GM04503 (cell line): ENCODE measurements at regions not wholly inside any gene's neighbourhood (a gene's known extent, or its start where the extent isn't known, plus 50 kb on each side); places are given as distances from the start of the nearest gene placed in this dataset.

Experiments used
- DNase-seq: peaks from one replicate; pipeline ENCODE4 v3.0.0-alpha.2; 2012; ENCODE audit warnings: low read depth

DNA sequence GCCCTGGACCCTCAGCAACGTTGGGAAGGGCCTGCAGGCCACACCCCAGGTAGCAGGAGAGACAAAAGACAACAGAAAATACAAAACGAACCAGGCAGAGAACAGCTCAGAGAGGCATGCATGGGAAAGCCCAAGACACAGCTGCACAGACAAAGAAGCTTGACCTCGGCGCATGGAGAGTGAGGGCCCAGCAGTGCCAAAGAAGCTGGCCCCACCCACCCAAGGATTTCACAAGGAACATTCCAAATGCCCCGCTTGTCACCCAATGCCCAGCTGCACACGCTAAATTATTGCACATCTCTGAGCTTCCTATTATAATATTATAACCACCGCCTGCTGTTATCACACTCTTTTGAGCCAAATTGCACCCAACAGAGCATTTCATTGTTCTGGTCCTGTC lies 147.7 kb upstream of the TBL1X start:
- no peak for DNase-seq

DNA sequence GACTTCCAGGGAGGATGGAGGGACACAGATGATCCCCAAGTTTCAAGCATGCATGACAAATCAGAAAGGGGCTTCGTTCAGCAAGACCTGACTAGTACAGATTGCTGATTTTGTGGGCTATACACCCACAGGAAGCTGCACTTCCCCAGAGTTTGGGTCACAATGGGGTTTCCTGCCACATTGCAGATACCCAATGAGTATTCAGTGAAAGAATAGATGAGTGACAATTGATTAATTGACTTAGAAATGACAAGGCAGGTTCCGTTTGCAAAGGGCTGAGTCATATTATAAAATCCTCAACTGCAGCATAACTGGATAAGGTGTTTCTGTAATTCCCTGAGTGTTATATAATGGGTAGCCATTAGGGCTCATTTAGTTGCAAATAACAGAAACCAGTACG lies 146.6 kb upstream of the TBL1X start:
- DNase-seq: no peak

DNA sequence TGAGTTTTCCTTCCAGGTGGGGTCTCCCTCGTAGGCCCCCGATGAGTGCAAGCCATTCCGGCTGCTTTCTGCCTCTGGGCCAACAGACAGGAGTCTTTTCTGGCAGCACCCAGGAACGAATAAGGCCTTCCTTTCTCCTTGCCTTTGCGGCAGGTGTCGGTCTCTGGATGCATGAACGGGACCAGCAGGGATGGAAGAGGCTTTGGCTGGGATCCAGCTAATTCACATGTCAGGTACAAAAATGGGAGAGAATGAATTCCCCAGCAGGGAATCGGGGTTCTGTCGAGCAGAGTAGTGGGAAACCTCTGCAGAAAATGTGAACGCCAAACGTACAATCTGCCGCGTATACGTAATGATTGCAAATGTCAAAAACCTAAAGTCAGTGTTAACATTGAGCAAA lies 146.1 kb upstream of the TBL1X start:
- no peak for DNase-seq

DNA sequence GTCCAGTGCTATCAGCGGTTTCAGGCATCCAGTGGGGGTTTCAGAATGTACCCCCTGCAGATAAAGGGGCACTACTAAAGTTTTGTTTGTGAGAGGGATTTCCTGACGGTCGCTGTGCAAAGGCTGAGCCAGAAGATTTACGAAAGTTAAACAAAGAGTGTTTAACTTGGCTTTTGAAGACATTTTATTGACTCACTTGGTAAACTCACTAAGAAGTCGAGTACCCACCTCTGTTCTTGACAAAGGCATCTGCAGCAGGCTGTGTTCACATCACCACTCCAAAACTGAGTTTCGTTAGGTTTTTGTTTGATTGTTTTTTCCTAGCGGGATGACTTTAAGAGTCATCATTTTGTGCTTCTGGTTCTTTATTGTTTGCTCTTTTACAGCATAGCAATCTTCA lies 143.9 kb upstream of the TBL1X start:
- DNase-seq: no peak

DNA sequence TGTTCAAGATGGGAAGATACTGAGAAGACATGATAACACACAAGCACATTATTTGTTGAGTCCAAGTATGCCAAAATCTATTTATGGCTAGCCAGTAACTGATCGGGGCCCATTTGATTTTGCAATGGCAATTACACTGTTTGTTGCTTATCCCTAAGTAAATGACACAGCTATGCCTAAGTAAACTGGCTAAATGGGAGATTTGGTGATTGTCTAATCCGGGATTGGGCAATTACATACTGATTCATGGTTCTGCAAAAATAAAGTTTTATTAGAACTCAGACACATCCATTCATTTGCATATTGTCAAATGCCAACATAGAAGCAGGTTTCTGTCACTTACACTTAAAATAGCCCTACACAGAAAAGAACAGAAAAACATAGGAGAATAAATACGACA lies 140.2 kb upstream of the TBL1X start:
- no peak for DNase-seq

DNA sequence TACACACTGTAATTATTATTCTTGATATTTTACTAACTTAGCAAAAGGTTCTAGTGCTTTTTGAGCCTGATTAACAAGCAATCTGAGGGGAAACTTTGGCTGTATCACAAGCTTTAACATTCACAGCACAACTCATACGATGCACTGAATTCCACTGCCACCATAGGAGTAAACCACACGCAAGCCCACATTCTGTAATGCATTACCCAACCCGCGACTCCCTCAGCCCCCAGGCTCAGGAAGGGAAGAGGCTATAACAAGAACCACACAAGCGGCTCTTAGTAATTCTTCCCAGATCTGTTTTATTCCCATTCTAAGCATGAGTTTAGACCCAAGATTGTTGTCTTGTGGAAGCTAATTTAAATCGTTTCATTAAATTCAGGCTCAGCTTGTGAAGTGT lies 138.5 kb upstream of the TBL1X start:
- DNase-seq: no peak

DNA sequence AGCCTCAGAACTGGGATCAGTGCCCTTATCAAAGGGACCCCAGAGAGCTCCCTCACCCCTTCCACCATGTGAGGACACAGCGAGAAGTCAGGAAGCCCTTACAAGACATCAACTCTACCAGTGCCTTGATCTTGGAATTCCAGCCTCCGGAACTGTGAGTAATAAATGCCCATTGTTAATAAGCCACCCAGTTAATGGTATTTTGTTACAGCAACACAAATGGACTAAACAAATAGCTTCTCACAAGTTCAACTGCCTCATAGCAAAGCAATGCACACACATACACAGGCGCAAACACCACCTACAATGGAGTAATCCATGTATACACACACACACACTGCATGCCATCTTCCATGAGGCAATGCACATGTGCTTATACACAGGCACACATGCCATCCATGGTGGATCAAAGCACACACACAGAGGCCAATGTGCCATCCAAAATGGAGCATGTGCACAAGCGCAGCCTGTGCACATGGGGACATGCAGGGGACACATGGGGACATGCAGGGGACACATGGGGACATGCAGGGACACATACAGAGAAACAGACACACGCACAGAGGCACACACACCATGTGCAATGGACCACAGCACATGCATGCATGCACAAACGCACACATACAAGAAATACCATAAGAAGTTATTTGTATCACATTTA lies 137.6 kb upstream of the TBL1X start:
- no peak for DNase-seq

DNA sequence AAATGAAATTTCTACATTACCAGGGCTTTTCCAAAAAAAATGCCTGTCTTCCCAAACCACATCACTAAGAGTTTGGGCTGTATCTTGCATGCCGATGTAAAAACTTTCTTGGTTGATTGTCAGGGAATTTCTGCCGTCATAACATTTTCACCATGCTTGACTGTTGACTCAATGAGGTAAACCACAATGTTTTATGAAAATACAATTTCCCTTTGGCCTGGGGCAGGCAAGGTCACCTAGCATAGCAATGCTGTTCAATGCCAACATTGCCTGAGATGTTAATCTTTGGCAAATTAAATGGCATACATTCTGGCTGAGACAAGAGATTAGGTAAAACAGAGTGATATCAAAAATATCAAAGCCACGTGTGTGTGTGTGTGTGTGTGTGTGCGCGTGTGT lies 137.1 kb upstream of the TBL1X start:
- peak; percentile 75 for DNase-seq

DNA sequence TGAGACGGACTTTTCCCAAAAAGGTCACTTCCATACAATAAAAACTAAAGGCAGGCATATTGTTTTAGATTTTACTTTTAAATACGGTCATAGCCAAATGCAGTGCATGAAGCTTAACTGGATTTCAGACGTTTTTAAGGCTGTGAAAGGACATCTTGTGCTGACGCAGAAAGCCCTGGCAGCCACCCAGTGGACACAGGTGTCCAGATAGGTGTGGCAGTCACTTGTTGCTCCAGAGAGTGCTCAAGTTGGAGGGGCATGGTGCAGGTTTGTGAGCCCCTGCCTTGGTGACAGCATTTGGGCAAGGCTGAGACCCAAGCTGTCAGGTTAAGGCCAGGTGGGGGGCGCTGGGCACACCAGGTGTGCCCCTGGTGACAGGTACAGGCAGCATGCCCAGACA lies 135.8 kb upstream of the TBL1X start:
- no peak for DNase-seq

DNA sequence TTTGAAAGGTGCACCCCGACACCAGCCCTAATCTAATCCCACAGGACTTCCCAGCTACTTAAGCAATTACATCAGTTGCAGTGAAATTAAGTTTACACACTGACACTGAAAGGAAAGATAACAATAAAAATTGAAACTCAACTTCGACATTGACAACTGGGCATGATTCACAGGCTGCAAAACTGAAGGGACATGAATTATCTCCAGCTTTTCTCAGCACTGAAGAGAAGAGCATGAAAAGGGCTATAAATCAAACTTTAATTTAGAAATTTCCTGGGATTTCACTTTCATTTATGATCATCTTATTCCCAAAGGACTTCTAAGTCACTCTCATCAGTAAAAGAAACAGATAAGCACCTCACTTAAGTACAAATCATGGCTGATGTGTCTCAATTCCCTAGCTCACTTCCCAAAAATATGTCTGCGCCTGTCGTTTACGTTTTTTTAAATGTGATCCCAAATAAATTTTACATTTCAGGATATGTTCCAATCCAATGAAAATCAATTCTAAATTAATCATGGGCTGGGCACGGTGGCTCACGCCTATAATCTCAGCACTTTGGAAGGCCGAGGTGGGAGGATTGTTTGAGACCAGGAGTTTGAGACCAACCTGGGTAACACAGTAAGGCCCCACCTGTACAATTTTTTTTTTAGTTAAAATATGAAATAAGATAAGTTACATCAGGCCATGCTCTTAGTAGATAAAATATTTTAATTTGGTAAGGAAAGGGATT lies 134.4 kb upstream of the TBL1X start:
- no peak for DNase-seq

DNA sequence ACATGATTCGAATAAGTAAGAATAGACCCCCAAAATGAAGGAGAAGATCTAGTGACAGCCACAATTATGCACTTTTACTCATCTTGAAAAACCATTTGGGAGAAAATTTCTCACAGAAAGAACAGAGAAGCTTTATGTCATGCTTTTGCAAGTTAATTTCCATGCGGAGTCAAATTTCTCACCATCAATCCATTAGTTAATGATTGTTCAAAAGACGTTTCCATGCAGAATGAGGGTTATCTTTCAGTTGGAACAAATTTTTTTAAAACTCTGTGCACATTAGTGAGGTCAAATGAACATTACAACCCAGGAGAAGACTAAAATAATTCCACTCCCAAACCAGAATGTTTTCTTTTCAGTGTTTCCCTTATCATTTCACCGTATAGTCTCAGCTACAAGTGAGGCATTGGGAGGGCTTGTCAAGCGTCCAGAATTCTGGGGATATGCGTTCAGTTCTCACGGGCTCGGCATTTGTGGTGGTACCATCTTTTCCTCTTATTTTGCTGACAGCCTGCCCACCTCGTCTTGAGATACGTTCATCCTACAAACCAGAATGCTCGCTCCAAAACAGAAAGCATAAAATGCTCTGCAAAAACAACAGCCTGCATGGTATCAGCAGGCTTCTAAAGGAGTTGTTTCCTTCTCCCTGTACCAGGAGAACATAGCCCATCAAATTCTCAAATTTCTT lies 130.8 kb upstream of the TBL1X start:
- no peak for DNase-seq

DNA sequence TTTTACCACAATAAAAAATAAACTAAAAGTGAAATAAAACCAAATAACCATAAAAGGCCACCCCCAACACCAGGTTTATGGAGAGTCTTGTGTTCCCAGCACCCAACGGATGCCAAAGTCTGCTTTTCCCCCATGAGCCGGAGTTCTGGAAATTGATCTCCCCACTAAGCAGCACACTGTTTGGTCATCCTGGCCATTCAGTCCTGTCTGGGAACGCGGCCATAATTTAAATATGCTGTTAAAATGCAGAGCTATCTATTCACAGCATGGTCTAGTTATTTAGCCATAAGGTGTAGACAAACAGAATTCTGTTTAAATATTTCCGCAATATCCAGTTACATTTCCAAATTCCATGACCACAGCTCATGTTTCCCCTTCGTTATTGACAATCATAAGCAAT lies 129.6 kb upstream of the TBL1X start:
- no peak for DNase-seq

DNA sequence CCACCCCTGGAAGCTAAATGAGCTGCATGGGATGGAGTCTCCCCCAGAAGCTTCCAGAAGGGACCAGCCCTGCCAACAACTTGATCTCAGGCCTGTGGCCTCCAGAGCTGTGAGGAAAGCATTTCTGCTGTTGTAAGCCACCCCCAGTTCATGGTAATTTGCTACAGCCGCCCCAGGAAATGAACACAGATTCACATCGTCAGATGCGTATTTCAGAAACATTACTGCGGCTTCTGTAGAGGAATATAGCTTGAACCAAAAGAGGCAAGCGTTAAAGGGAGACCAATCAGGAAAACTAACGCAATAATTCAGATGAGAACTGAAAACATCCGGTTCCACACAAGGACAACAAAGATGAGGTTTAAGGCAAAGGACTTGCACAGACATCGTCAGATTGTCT lies 128.4 kb upstream of the TBL1X start:
- DNase-seq: no peak

DNA sequence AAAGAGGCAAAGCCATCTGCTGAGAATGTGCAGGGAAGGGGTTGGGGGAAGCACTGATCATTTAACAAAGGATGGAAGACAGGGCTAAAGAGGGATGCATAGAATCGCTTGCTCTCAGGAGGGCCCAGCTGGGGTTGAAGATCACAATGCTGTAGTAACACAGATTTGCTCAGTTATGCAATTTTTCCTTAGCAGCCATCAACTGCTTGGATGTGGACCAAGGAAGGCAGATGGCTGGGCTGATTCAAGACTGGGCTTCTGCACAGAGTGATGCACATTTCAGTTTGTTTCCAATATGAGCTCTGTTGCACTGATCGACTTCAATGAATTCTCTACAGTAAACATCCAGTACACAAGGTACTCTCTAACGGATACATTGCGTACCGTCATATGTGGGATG lies 127.8 kb upstream of the TBL1X start:
- no peak for DNase-seq

DNA sequence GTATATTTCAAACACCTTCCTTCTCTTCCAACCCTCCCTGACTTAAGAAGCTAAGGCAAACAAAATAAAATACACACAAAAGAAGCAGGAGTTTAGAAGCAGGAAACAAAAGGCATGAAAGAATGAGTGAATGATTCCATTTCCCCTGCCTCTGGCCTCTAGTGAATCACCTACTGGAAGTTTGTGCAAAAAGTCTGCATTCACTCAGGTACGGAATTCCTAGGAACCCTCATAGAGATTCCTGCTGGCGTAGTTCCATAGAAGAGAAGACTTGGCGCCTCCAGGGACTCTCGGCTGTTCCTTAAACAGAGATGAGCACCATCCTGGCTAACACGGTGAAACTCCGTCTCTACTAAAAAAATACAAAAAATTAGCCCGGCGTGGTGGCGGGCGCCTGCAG lies 125.9 kb upstream of the TBL1X start:
- no peak for DNase-seq

DNA sequence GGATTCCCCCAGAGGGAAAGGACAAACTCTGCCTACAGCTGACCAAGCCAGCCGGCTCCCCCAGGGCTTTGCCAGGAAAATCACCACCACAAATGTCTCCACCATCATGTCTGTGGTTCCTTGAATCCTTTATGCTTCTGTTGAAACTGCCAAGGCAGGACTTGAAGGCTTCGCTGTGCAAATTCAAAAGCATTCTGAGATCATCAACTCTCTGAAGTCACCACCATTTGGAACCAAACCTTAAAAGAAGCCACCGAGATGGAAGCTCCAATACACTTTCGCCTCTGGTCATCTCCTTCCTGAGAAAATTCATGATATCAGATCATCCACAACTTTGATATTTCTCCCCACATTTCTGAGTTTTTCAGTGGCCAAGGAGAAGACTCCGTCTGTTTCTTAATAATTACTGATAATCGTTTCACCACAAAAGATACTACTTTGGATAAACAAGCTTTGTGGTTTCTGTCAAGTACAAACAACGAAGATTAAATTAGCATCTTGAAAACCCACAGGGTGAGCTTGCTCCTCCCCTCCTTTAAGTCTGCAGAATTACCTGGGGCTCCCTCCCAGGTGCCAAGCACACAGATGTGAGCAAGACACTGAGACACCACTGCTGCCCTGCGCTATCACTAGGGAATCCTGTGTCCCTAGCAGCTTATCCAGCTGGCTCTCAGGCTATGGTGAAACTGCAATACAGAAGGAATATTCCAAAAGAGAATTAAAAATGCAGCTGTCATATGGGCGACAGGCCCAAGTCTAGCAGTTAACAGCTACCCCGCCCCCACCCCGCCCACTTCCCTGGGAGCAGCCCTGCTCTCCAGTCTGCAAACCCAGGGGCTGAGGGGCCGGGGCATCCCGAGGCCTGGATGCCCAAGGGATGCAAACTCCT lies 125.0 kb upstream of the TBL1X start:
- DNase-seq: no peak

DNA sequence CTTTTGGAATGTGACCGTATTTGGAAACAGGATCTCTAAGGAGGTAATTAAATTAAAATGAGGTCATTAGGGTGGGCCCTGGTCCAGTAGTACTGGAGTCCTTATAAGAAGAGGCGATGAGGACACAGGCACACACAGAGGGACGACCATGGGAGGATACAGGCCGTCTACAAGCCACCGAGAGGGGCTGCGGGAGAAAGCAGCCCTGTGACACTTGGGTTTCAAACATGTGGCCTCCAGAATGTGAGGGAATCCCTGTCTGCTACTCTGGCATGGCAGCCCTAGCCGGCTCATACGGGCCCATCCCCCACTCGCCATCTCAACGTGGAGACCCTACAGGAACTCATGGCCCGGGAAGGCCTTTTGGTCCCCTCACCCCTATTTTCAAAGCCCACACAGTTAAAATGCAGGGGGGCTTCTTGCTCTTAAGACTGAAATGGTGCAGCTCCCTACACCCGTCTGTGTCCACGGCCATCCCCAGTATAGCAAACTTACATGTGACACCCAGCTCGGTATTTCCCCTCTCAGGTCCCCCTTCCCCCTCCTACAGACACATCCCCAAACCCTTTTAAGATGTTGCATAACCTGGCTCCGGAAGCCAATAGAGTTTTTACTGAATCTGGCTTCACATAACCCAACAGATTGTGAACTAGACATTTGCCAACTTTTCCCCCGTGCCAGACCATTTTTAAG lies 124.1 kb upstream of the TBL1X start:
- DNase-seq: no peak

DNA sequence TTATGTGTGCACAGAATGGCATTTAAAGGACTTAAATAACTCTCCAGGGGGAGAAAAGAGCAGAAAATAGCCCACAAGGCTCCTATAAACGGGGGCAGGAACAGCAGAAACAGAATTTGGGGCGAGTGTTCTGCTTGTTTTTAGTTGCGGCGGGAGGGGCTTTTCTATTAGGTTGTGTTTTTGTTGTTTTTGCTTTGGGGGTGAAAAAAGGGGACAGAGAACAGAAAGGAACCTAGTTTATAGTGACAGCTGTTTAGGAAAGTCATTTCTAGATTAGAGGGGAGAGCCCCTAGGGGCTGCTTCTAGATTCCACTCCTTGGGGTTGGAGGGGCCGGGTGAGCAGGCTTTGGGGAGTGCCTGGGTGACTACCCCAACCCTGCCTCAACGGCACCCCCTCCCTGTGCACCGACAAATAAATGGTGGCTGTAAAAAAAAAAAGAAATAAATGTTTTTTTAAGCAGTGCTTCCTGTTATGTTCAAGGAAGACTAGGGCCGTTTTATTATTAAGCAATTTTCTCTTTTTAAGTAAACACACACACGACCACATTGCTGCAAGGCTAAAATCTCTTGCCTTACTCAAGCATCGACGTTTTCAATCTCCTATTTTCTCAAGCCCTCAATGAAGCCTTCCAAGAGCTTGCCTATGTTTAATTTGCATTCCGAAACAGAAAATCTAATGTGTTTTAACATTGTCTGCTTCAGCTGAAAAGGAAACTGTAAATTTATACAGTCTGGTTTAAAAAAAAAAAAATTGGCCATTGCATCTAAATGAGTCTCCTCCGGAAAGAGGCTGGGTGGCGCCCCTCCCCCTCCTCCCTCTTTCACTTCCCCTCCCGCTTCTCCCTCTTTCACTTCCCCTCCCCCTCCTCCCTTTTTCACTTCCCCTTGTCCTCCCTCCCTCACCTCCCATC lies 123.3 kb upstream of the TBL1X start:
- no peak for DNase-seq

DNA sequence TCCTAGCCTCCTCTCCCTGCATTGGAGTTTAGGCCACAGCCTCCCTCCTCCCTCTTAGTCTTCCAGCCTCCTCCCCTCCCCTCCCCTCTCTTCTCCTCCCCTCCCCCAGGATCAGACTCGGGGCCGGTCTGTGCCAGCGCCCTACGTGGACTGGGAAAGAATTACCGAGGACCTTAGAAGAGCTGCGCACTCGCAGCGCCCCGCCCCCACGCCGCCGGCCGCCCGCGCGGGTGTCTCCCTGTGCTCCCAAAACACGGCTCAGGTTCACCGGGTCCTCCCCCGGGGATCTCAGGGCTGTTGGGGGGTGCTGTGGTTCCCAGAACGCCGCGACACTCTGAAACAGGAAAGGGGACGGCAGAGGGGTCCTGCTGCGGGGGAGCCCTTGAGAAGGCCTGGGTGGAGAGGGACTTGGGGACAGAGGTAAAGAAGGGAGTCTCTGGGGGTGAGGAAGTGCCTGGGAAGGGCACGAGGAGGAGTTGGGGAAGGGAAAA lies 122.3 kb upstream of the TBL1X start:
- DNase-seq: no peak

DNA sequence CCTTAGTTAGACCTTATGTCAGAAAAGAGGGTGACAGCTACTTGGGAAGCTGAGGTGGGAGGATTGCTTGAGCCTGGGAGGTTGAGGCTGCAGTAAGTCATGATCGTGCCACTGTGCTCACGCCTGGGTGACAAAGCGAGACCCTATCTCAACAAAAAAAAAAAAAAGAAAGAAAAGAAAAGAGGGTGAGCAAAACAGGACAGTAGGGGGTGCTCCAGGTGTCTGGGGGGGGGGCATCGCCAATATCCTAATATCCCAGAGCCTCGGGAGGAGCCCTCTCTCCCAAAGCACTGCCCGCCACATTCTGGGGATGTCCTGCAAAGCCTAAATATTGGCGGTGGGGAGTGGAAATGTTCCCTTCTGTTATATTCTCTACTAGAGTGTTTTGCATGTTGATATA lies 120.9 kb upstream of the TBL1X start:
- DNase-seq: no peak

DNA sequence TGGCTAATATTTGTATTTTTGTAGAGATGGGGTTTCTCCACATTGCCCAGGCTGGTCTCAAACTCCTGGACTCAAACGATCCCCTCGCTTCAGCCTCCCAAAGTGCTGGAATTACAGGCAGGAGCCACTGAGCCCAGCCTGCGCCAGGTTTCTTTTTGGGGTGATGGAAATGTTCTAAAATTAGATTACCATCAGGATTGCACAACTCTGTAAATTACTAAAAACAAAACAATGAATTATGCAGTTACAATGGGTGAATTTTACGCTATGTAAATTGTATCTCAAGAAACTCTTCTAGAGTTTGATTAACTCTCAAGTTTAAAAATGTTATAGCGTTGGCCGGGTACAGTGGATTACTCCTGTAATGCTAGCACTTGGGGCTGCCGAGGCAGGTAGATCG lies 118.9 kb upstream of the TBL1X start:
- DNase-seq: no peak
